Calu3 (cell line): ENCODE measurements at regions not wholly inside any gene's neighbourhood (a gene's known extent, or its start where the extent isn't known, plus 50 kb on each side); places are given as distances from the start of the nearest gene placed in this dataset.
"Not testable (repeated sequence)": the region's sequence is repeated elsewhere in the genome, so short reads cannot be mapped to it uniquely, and the experiment has no call there.

ENCODE experiments used
- BruUV-seq: library from RNA; stranded (reverse); fragments of 400-500 nt; replicated peaks from 2 replicates; lab custom pipeline; 2021; lab: Mats Ljungman, UMichigan
- CTCF ChIA-PET: fragments of 300-600 bp; sonication (Branson Sonifier 250); formaldehyde crosslinking; loops from one replicate; lab custom pipeline; 2022; ENCODE audit warnings: antibody characterized with exemption; lab: Charles Lee
- DNase-seq: peaks from one replicate; pipeline ENCODE4 v3.0.0; 2022
- H3K27ac Mint-ChIP-seq: one replicate; pipeline ENCODE4 v1.8.0; 2022; ENCODE audit warnings: mixed read lengths; ENCODE audit not compliant: unreplicated experiment
- H3K27me3 Mint-ChIP-seq: one replicate; pipeline ENCODE4 v1.8.0; 2022; ENCODE audit warnings: mixed read lengths; ENCODE audit not compliant: unreplicated experiment
- H3K36me3 Mint-ChIP-seq: one replicate; pipeline ENCODE4 v1.8.0; 2022; ENCODE audit warnings: mild to moderate bottlenecking, moderate library complexity, mixed read lengths; ENCODE audit not compliant: insufficient read depth, unreplicated experiment
- H3K4me1 Mint-ChIP-seq: one replicate; pipeline ENCODE4 v1.8.0; 2022; ENCODE audit warnings: mild to moderate bottlenecking, low read depth, mixed read lengths; ENCODE audit not compliant: unreplicated experiment
- H3K4me3 Mint-ChIP-seq: one replicate; pipeline ENCODE4 v1.8.0; 2022; ENCODE audit warnings: mild to moderate bottlenecking, low read depth, moderate library complexity, mixed read lengths; ENCODE audit not compliant: unreplicated experiment
- H3K9me3 Mint-ChIP-seq: one replicate; pipeline ENCODE4 v1.8.0; 2022; ENCODE audit warnings: low read depth, mixed read lengths; ENCODE audit not compliant: unreplicated experiment
- intact Hi-C: fragments of 100-400 bp; cut with micrococcal nuclease; formaldehyde crosslinking; loops from one replicate; pipeline ENCODE4 v1.10.0; 2022; ENCODE audit not compliant: unreplicated experiment
- TF ChIP-seq, protein P1 (sequence below): fragments of 200-600 bp; IDR thresholded peaks from one replicate; pipeline ENCODE4 v1.8.0; 2022; ENCODE audit warnings: antibody characterized with exemption; ENCODE audit not compliant: unreplicated experiment

DNA sequence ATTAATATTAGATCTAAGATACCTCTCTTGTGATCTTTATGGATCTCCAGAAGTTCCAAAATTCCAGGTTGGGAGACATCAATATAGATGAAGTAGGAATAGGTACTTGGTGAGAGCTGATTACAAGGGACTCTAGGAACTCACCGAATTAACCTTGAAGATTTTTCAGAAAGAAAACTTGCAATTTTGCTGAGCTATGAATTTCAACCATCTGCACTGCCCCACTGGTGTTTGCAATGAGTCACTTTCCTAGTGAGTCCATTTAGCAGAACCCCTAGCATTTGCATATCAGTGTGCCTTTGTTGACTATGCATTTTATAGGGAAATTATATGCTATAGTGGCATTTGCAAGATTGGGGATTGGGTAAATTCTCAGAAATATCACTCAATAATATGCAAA is 122.0 kb downstream of the CTNND1 start:
- CTCF ChIA-PET: no interaction called here
- Mint-ChIP-seq H3K27ac (no peak overlapping the region), H3K9me3 (no peaks in the 10 kb centered on the region), H3K4me3 (no peak overlapping the region), H3K27me3 (no peaks in the 10 kb centered on the region), H3K4me1 (no peaks in the 10 kb centered on the region), H3K36me3 (no peaks in the 10 kb centered on the region)
- intact Hi-C loops: no loop called here
- no peak for DNase-seq
- no TSS peak for BruUV-seq
- TF ChIP-seq, protein P1, sequence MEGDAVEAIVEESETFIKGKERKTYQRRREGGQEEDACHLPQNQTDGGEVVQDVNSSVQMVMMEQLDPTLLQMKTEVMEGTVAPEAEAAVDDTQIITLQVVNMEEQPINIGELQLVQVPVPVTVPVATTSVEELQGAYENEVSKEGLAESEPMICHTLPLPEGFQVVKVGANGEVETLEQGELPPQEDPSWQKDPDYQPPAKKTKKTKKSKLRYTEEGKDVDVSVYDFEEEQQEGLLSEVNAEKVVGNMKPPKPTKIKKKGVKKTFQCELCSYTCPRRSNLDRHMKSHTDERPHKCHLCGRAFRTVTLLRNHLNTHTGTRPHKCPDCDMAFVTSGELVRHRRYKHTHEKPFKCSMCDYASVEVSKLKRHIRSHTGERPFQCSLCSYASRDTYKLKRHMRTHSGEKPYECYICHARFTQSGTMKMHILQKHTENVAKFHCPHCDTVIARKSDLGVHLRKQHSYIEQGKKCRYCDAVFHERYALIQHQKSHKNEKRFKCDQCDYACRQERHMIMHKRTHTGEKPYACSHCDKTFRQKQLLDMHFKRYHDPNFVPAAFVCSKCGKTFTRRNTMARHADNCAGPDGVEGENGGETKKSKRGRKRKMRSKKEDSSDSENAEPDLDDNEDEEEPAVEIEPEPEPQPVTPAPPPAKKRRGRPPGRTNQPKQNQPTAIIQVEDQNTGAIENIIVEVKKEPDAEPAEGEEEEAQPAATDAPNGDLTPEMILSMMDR: no peak

DNA sequence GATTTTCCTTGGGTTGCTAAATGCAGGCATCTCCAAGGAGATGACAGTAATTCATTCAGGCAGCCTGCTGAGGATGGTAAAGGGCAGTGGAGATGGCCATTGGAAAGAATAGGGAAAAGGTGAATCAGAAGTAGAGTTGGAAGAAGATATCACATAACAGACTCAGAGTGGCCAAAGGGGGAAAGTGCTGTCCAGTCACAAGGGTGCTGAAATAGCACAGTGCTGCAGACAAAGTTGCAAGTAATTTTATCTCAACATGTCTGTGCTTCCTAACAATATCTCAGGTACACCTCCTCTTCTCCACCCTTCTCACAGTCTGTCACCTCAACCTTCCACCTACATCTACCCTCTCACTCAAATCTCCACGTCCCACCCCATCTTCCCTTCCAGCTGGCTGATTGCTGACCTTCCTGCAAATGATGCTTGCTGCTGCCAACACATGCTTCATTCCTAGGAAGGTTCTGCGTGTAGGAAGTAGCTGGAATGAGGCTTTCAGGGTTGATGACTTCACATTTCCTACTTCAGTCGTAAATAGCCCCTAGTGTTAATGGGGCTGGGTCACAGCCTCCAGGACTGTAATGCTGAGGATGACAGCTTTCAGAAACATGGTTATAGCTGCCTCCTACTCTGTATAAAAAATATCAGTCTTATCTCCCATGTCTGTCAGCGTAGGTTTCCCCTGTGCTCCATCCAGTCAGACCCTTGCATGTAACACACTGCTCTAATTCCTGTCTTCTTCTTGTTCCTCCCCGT is 123.9 kb downstream of the CTNND1 start:
- H3K27ac Mint-ChIP-seq: no peak overlapping the region
- TF ChIP-seq, protein P1: no peak
- H3K27me3 Mint-ChIP-seq: no peaks in the 10 kb centered on the region
- CTCF ChIA-PET: no interaction called here
- DNase-seq: peak; percentile 13
- H3K4me1 Mint-ChIP-seq: no peaks in the 10 kb centered on the region
- H3K36me3 Mint-ChIP-seq: no peaks in the 10 kb centered on the region
- H3K4me3 Mint-ChIP-seq: no peak overlapping the region
- no peaks in the 10 kb centered on the region for H3K9me3 Mint-ChIP-seq
- BruUV-seq: no TSS peak
- intact Hi-C loops: no loop called here

DNA sequence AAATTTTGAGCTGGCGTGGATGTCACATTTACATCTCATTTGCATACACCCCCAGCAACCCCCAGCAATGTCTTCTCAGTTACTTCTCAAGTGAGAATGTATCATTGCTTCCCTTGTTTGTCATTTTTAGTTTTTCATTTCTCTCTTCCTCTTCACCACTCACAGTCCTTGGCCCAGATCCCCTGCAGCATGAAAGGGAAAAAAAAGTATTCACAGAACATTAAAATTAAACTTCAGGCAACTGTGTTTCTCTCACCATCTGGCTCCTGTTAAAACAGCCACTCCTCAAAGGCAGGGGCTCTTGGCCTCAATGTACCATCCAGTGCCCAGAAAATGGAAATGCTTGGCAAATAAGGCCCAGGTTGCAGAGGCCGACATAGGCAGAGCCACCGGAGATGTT is 126.8 kb downstream of the CTNND1 start:
- intact Hi-C loops: no loop called here
- H3K27me3 Mint-ChIP-seq: no peaks in the 10 kb centered on the region
- CTCF ChIA-PET: no interaction called here
- TF ChIP-seq, protein P1: no peak
- no TSS peak for BruUV-seq
- no peak overlapping the region for H3K27ac Mint-ChIP-seq
- no peaks in the 10 kb centered on the region for H3K36me3 Mint-ChIP-seq
- no peaks in the 10 kb centered on the region for H3K4me1 Mint-ChIP-seq
- no peak overlapping the region for H3K4me3 Mint-ChIP-seq
- no peak for DNase-seq
- no peaks in the 10 kb centered on the region for H3K9me3 Mint-ChIP-seq

DNA sequence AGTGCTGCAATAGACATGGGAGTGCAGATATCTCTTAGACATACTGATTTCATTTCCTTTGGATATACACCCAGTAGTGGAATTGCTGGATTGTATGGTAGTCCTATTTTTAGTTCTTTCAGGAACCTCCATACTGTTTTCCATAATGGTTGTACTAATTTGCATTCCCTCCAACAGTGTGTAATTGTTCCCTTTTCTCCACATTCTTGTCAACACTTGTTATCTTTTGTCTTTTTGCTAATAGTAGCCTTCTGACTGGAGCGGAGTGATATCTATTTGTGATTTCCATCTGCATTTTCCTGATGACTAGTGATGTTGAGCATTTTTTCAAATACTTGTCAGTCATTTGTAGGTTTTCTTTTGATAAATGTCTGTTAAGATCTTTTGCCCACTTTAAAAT is 128.9 kb downstream of the CTNND1 start:
- intact Hi-C loops: no loop called here
- H3K27me3 Mint-ChIP-seq: no peaks in the 10 kb centered on the region
- TF ChIP-seq, protein P1: no peak
- no peaks in the 10 kb centered on the region for H3K9me3 Mint-ChIP-seq
- no peaks in the 10 kb centered on the region for H3K36me3 Mint-ChIP-seq
- no peak overlapping the region for H3K27ac Mint-ChIP-seq
- no peak overlapping the region for H3K4me3 Mint-ChIP-seq
- no TSS peak for BruUV-seq
- no peaks in the 10 kb centered on the region for H3K4me1 Mint-ChIP-seq
- no peak for DNase-seq
- CTCF ChIA-PET: no interaction called here

DNA sequence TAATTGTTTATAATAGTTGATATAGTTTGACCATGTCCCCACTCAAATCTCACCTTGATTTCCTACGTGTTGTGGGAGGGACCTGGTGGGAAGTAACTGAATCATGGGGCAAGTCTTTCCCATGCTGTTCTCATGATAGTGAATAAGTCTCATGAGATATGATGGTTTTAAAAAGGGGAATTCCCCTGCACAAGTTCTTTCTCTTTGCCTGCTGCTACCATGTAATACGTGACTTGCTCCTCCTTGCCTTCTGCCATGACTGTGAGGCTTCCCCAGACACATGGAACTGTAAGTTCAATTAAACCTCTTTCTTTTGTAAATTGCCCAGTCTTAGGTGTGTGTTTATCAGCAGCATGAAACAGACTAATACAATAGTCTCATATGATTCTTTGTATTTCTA is 130.5 kb upstream of the OR9Q1 start:
- intact Hi-C loops, H3K27ac Mint-ChIP-seq, DNase-seq, H3K27me3 Mint-ChIP-seq, H3K36me3 Mint-ChIP-seq, BruUV-seq, CTCF ChIA-PET, H3K9me3 Mint-ChIP-seq, H3K4me3 Mint-ChIP-seq, H3K4me1 Mint-ChIP-seq: not testable (repeated sequence)
